Body of pancreas (tissue), 4 donors: ENCODE measurements at regions not wholly inside any gene's neighbourhood (a gene's known extent, or its start where the extent isn't known, plus 50 kb on each side); places are given as distances from the start of the nearest gene placed in this dataset.

Experiments
- ATAC-seq: fragments of 150-250 bp; one replicate; pipeline ENCODE4 v1.9.1; 2016
- DNase-seq, 4 donors: peaks; one replicate each; pipeline ENCODE4 v3.0.0-alpha.2; 2019
- H3K27ac ChIP-seq, 4 donors: fragments of 200-600 bp; sonication (generic); 1 replicate in 3 of 4; 2 replicates in 1 of 4; pipeline versions ENCODE4 v1.5.1 to v1.6.1; 2016 to 2019; ENCODE audit warnings: mild to moderate bottlenecking in 1 of 4, mixed read lengths in 1 of 4, moderate library complexity in 1 of 4
- H3K27me3 ChIP-seq, 2 donors: fragments of 200-600 bp; sonication (generic); one replicate each; pipeline ENCODE4 v1.6.0; 2016; ENCODE audit warnings: mild to moderate bottlenecking in 1 of 2
- H3K36me3 ChIP-seq, 2 donors: fragments of 200-600 bp; sonication (generic); replicated peaks in 1 of 2; 2 replicates each; pipeline ENCODE4 v1.5.1; 2016; ENCODE audit warnings: low read depth in 2 of 2; ENCODE audit not compliant: insufficient read depth in 1 of 2
- H3K4me1 ChIP-seq: fragments of 200-600 bp; sonication (generic); one replicate; pipeline ENCODE4 v1.6.0; 2016
- H3K4me3 ChIP-seq, 2 donors: fragments of 200-600 bp; sonication (generic); 1 replicate in 1 of 2; 2 replicates in 1 of 2; pipeline ENCODE4 v1.5.1; 2016 to 2019
- H3K9me3 ChIP-seq, 3 donors: fragments of 200-600 bp; sonication (generic); 1 replicate in 2 of 3; 2 replicates in 1 of 3; pipeline ENCODE4 v1.5.1; 2016
- CTCF ChIP-seq, 7 experiments: fragments of 450-650 bp in 4 of 7; fragments of 200-600 bp in 3 of 7; sonication (generic) in 3 of 7; IDR thresholded peaks; one replicate each; pipeline ENCODE4 v1.5.1; 2016 to 2019; ENCODE audit warnings: antibody characterized with exemption in 7 of 7
- POLR2A ChIP-seq, 3 donors: fragments of 450-650 bp; IDR thresholded peaks; one replicate each; pipeline ENCODE4 v1.6.1; 2016; ENCODE audit warnings: antibody characterized with exemption in 3 of 3, mild to moderate bottlenecking in 2 of 3
- WGBS, 2 donors: methylation state at CpG; one replicate each; pipeline ENCODE4 v1.1.5; 2017; 5-methylcytosine and 5-hydroxymethylcytosine counted together
- intact Hi-C: fragments of 100-400 bp; cut with DNase I; formaldehyde crosslinking; loops from one replicate; pipeline ENCODE4 v1.15.1; 2023

- Histone ChIP-seq H3K4me1 (no peaks in the 10 kb centered on the region), H3K9me3 (no peaks in the 10 kb centered on the region), H3K27me3 (no peaks in the 10 kb centered on the region), H3K36me3 (no peaks in the 10 kb centered on the region), H3K4me3 (no peak overlapping the region), H3K27ac (no peak overlapping the region)
- intact Hi-C loops: no loop called here
- no peak for TF ChIP-seq CTCF (IDR thresholded peaks at IDR 0.05)
- no peak for TF ChIP-seq POLR2A (IDR thresholded peaks at IDR 0.05)
- WGBS, 2 donors: 70 to 83% methylated on average over 3 of the region's 3 CpGs
- ATAC-seq (no peak), DNase-seq (no peak)
Observed at GRCh38 chr1:81382561-81382960, 418.2 kb upstream of the ADGRL2 start.

GRCh38 chr1:81381881-81382280, 418.9 kb upstream of the ADGRL2 start:
- no peaks in the 10 kb centered on the region for H3K9me3 ChIP-seq
- H3K27ac ChIP-seq: no peak overlapping the region
- DNase-seq (no peak), ATAC-seq (no peak)
- no peaks in the 10 kb centered on the region for H3K4me1 ChIP-seq
- no peaks in the 10 kb centered on the region for H3K36me3 ChIP-seq
- no peak overlapping the region for H3K4me3 ChIP-seq
- no peak for TF ChIP-seq CTCF (IDR thresholded peaks at IDR 0.05)
- TF ChIP-seq POLR2A (IDR thresholded peaks at IDR 0.05): no peak
- WGBS, 2 donors: 57 to 72% methylated on average over 5 of the region's 5 CpGs
- intact Hi-C loops: no loop called here
- no peaks in the 10 kb centered on the region for H3K27me3 ChIP-seq

GRCh38 chr1:81380436-81380835, 420.3 kb upstream of the ADGRL2 start:
- H3K4me1 ChIP-seq: no peaks in the 10 kb centered on the region
- ATAC-seq (no peak), DNase-seq (no peak)
- 79 to 85% methylated on average over 1 of the region's 1 CpG for WGBS, 2 donors
- intact Hi-C loops: no loop called here
- H3K27me3 ChIP-seq: no peaks in the 10 kb centered on the region
- no peak overlapping the region for H3K27ac ChIP-seq
- no peaks in the 10 kb centered on the region for H3K9me3 ChIP-seq
- no peak for TF ChIP-seq CTCF (IDR thresholded peaks at IDR 0.05)
- no peak for TF ChIP-seq POLR2A (IDR thresholded peaks at IDR 0.05)
- H3K4me3 ChIP-seq: no peak overlapping the region
- H3K36me3 ChIP-seq: no peaks in the 10 kb centered on the region

DNA sequence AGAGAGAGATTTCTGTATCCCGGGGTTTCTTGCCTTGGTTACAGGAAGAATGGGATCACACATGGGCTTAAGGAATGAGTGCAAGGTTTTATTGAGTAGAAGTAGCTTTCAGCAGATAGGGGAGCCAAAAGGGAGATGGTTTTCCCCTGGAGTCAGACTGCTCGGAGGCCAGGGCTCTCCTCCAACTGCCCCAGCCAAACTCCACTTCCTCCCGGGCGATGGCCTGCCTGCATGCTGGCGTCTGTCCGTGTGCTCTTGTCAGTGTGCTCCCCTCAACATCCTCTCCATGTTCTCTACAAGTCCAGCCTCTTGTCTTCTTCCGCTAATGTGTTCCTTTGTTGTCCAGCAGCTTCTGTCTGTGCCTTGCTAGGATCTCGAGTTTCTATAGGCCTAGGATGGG, 421.3 kb upstream of the ADGRL2 start:
- H3K27me3 ChIP-seq: no peaks in the 10 kb centered on the region
- ATAC-seq (no peak), DNase-seq (no peak)
- WGBS, 2 donors: 83 to 84% methylated on average over 8 of the region's 8 CpGs
- TF ChIP-seq POLR2A (IDR thresholded peaks at IDR 0.05): no peak
- TF ChIP-seq CTCF (IDR thresholded peaks at IDR 0.05): no peak
- H3K4me3 ChIP-seq: no peak overlapping the region
- no peaks in the 10 kb centered on the region for H3K9me3 ChIP-seq
- H3K36me3 ChIP-seq: no peaks in the 10 kb centered on the region
- H3K27ac ChIP-seq: no peak overlapping the region
- H3K4me1 ChIP-seq: no peaks in the 10 kb centered on the region
- intact Hi-C loops: no loop called here

DNA sequence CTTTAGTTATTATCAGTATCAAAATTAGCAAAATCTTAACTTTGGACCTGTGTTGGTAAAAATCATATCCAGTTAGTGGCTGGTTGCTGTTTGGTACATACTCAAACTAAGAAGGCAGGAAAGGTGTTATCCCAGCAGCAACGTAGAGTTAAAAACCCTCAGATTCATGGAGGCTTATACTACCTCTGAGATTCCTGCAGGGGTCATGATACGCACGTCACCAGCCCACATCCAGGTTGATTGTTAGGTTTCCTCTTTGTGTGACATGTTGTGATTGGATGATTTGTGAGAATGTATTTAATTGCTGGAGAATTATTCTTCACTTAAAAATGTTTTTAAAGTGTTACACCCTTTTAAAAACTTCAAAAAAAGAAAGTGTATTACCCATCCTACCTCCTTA, 423.3 kb upstream of the ADGRL2 start:
- no peak for TF ChIP-seq CTCF (IDR thresholded peaks at IDR 0.05)
- TF ChIP-seq POLR2A (IDR thresholded peaks at IDR 0.05): no peak
- H3K36me3 ChIP-seq: no peaks in the 10 kb centered on the region
- H3K27me3 ChIP-seq: no peaks in the 10 kb centered on the region
- intact Hi-C loops: no loop called here
- no peak overlapping the region for H3K27ac ChIP-seq
- DNase-seq: no peak
- no peaks in the 10 kb centered on the region for H3K4me1 ChIP-seq
- ATAC-seq: no peak
- 44 to 48% methylated on average over 3 of the region's 3 CpGs for WGBS, 2 donors
- no peak overlapping the region for H3K4me3 ChIP-seq
- no peaks in the 10 kb centered on the region for H3K9me3 ChIP-seq
